WERI-Rb-1 (cell line): ENCODE measurements at regions not wholly inside any gene's neighbourhood (a gene's known extent, or its start where the extent isn't known, plus 50 kb on each side); places are given as distances from the start of the nearest gene placed in this dataset.

Experiments
- DNase-seq: peaks from one replicate; pipeline ENCODE4 v3.0.0-alpha.2; 2020
- H3K27ac ChIP-seq: fragments of 250-450 bp; sonication (Bioruptor Pico); 2 replicates; pipeline ENCODE4 v1.5.1; 2020; ENCODE audit warnings: mild to moderate bottlenecking, moderate library complexity
- H3K27me3 ChIP-seq: fragments of 250-450 bp; sonication (Bioruptor Pico); 2 replicates; pipeline ENCODE4 v1.5.1; 2021; ENCODE audit warnings: mild to moderate bottlenecking, low read depth, moderate library complexity; ENCODE audit not compliant: insufficient read depth, severe bottlenecking
- H3K36me3 ChIP-seq: fragments of 250-450 bp; sonication (Bioruptor Pico); 2 replicates; pipeline ENCODE4 v1.5.1; 2020; ENCODE audit warnings: mild to moderate bottlenecking, moderate library complexity
- H3K4me3 ChIP-seq: 2 replicates; pipeline ENCODE4 v1.5.1; 2011; ENCODE audit warnings: low read depth, mild to moderate bottlenecking, control low read depth, low read length
- H3K9me3 ChIP-seq: fragments of 250-450 bp; sonication (Bioruptor Pico); 2 replicates; pipeline ENCODE4 v1.5.1; 2021; ENCODE audit warnings: mild to moderate bottlenecking, moderate library complexity; ENCODE audit not compliant: severe bottlenecking
- TF ChIP-seq, protein P1 (sequence below): IDR thresholded peaks from 2 replicates; pipeline ENCODE4 v1.5.1; 2011; ENCODE audit warnings: low read depth, mild to moderate bottlenecking, control low read depth, inconsistent platforms, low read length

DNA sequence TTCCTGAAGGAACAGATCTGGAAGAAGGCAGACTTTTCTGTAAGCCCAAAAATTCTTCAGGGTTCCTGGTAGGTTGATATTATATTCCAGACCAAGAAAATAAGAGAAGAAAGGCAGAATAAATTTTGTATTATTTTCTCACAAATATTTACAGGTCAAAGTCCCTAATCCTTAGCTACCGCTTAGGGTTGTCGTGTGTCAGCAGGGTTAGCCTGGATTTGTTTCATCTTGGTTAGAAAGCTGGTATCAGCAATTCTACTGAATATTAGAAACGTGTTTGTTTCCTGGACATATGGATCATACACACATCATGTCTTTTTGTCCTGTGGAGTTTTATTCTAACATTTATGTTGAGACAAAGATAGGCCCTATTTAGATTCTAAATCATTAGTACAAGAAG, 232.9 kb upstream of the CXXC4 start:
- Histone ChIP-seq H3K36me3 (no peaks in the 10 kb centered on the region), H3K4me3 (no peak overlapping the region), H3K27me3 (no peaks in the 10 kb centered on the region), H3K9me3 (no peaks in the 10 kb centered on the region), H3K27ac (no peak overlapping the region)
- TF ChIP-seq, protein P1, sequence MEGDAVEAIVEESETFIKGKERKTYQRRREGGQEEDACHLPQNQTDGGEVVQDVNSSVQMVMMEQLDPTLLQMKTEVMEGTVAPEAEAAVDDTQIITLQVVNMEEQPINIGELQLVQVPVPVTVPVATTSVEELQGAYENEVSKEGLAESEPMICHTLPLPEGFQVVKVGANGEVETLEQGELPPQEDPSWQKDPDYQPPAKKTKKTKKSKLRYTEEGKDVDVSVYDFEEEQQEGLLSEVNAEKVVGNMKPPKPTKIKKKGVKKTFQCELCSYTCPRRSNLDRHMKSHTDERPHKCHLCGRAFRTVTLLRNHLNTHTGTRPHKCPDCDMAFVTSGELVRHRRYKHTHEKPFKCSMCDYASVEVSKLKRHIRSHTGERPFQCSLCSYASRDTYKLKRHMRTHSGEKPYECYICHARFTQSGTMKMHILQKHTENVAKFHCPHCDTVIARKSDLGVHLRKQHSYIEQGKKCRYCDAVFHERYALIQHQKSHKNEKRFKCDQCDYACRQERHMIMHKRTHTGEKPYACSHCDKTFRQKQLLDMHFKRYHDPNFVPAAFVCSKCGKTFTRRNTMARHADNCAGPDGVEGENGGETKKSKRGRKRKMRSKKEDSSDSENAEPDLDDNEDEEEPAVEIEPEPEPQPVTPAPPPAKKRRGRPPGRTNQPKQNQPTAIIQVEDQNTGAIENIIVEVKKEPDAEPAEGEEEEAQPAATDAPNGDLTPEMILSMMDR = no peak
- no peak for DNase-seq

DNA sequence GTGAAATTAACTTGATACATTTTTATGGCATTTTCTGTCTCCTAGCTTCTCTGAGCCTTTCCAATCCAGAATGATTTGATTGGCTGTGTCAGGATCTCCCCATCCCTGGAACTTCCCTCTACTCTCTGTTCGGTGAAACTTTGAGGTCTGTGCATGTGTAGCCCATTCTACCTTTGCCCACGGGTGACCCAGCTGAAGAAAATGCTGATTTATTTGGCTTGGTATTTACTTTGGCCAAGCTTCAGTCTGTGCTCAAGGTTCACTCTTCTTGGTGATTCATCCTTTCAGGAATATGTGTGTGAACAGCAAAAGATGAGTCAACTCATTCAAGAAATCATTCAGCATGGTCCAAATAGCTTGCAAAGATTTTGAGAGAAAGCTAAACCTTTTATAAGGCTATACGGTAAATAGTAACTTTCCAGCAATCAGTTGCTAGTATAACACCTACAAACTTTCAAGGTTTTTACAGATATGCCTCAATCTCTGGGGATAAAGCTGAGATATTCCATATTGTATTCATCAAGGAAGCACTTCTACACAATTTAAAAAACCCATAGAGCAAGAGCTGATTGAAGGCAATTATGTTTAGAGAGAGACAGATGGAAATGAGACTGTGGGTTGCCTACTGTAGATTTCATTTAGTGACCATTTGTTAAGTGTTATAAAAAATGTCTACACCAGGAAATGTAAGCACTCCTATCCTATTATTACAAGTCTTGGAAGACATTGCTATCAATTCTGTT, 233.9 kb upstream of the CXXC4 start:
- Histone ChIP-seq H3K36me3 (no peaks in the 10 kb centered on the region), H3K27ac (no peak overlapping the region), H3K9me3 (no peaks in the 10 kb centered on the region), H3K27me3 (no peaks in the 10 kb centered on the region), H3K4me3 (no peak overlapping the region)
- TF ChIP-seq, protein P1 = no peak
- no peak for DNase-seq

GRCh38 chr4:104732766-104733165, 238.1 kb upstream of the CXXC4 start:
- Histone ChIP-seq H3K4me3 (no peak overlapping the region), H3K27me3 (no peaks in the 10 kb centered on the region), H3K9me3 (no peaks in the 10 kb centered on the region), H3K36me3 (no peaks in the 10 kb centered on the region), H3K27ac (no peak overlapping the region)
- TF ChIP-seq, protein P1 = no peak
- DNase-seq = no peak

- no peak for DNase-seq
- Histone ChIP-seq H3K27ac (no peak overlapping the region), H3K4me3 (no peak overlapping the region), H3K9me3 (no peaks in the 10 kb centered on the region), H3K36me3 (no peaks in the 10 kb centered on the region), H3K27me3 (no peaks in the 10 kb centered on the region)
- TF ChIP-seq, protein P1 = no peak
Observed at GRCh38 chr4:104735174-104735573, 240.5 kb upstream of the CXXC4 start.

- Histone ChIP-seq H3K4me3 (no peak overlapping the region), H3K27ac (no peak overlapping the region), H3K9me3 (no peaks in the 10 kb centered on the region), H3K36me3 (no peaks in the 10 kb centered on the region), H3K27me3 (no peaks in the 10 kb centered on the region)
- TF ChIP-seq, protein P1 = no peak
- DNase-seq = no peak
Observed at GRCh38 chr4:104740161-104740560, 245.5 kb upstream of the CXXC4 start.

DNA sequence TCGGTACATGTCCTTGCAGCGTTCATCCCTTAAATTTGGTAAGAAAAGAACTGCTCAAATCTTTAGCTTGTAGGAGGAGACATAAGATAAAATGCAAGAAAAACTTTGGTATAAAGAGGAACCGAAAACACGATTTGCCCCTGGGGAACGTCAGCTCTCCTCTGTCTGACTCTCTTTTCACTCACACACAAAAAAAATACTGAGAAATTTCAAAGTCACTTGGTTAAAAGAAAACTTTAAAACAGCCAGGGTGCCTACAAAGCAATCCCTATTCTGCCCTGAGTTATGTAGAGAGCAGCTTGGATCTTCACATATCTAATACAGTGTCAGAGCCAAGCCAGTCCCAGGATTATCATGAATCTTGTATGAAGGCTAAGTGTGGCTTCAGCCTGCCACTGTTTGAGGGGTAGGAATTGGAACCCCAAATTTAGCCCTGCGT, 248.5 kb upstream of the CXXC4 start:
- H3K9me3 ChIP-seq = no peaks in the 10 kb centered on the region
- no peaks in the 10 kb centered on the region for H3K27me3 ChIP-seq
- no peak overlapping the region for H3K4me3 ChIP-seq
- no peaks in the 10 kb centered on the region for H3K36me3 ChIP-seq
- TF ChIP-seq, protein P1 = no peak
- H3K27ac ChIP-seq = no peak overlapping the region
- no peak for DNase-seq
